Trophoblast cell (in vitro differentiated cells and primary cell): ENCODE measurements at regions not wholly inside any gene's neighbourhood (a gene's known extent, or its start where the extent isn't known, plus 50 kb on each side); places are given as distances from the start of the nearest gene placed in this dataset.
"Not testable (repeated sequence)": the region's sequence is repeated elsewhere in the genome, so short reads cannot be mapped to it uniquely, and the experiment has no call there.

Experiments
- DNase-seq, 2 donors: peaks; one replicate each; pipeline ENCODE4 v3.0.0-alpha.2; 2016
- H2AFZ ChIP-seq: 2 replicates; pipeline ENCODE4 v1.6.1; 2013; ENCODE audit warnings: low read length, moderate library complexity, mild to moderate bottlenecking; ENCODE audit not compliant: insufficient read depth, poor library complexity
- H2AK5ac ChIP-seq: 2 replicates; pipeline ENCODE4 v1.6.1; 2013; ENCODE audit warnings: mild to moderate bottlenecking, low read length
- H2BK120ac ChIP-seq: 2 replicates; pipeline ENCODE4 v1.6.1; 2013; ENCODE audit warnings: low read length, mild to moderate bottlenecking, moderate library complexity; ENCODE audit not compliant: insufficient read depth, poor library complexity
- H2BK12ac ChIP-seq: 2 replicates; pipeline ENCODE4 v1.6.1; 2013; ENCODE audit warnings: mild to moderate bottlenecking, low read length, moderate library complexity
- H2BK5ac ChIP-seq: 2 replicates; pipeline ENCODE4 v1.6.1; 2013; ENCODE audit warnings: low read length, low read depth, moderate library complexity, mild to moderate bottlenecking; ENCODE audit not compliant: poor library complexity
- H3K14ac ChIP-seq: 2 replicates; pipeline ENCODE4 v1.6.1; 2013; ENCODE audit warnings: mild to moderate bottlenecking, low read length
- H3K18ac ChIP-seq: 2 replicates; pipeline ENCODE4 v1.6.1; 2013; ENCODE audit warnings: mild to moderate bottlenecking, low read length
- H3K23ac ChIP-seq: 2 replicates; pipeline ENCODE4 v1.6.1; 2013; ENCODE audit warnings: low read length
- H3K27ac ChIP-seq: 2 replicates; pipeline ENCODE4 v1.5.1; 2013; ENCODE audit warnings: low read depth, mild to moderate bottlenecking, inconsistent platforms, low read length, moderate library complexity
- H3K27me3 ChIP-seq: 2 replicates; pipeline ENCODE4 v1.6.1; 2013; ENCODE audit warnings: inconsistent platforms, mild to moderate bottlenecking, low read length, moderate library complexity; ENCODE audit not compliant: insufficient read depth
- H3K36me3 ChIP-seq, 2 experiments: 1 replicate in 1 of 2; 2 replicates in 1 of 2; pipeline ENCODE4 v1.6.1; 2013; ENCODE audit warnings: low read length in 2 of 2, mild to moderate bottlenecking in 2 of 2, moderate library complexity in 1 of 2; ENCODE audit not compliant: insufficient read depth in 2 of 2, control insufficient read depth in 1 of 2
- H3K4ac ChIP-seq: 2 replicates; pipeline ENCODE4 v1.6.1; 2013; ENCODE audit warnings: low read depth, mild to moderate bottlenecking, low read length, moderate library complexity
- H3K4me1 ChIP-seq, 2 experiments: 1 replicate in 1 of 2; 2 replicates in 1 of 2; pipeline ENCODE4 v1.6.1; 2013; ENCODE audit warnings: low read length in 2 of 2, mild to moderate bottlenecking in 2 of 2, moderate library complexity in 1 of 2; ENCODE audit not compliant: insufficient read depth in 2 of 2, control insufficient read depth in 1 of 2
- H3K4me2 ChIP-seq: 2 replicates; pipeline ENCODE4 v1.6.1; 2013; ENCODE audit warnings: inconsistent platforms, mild to moderate bottlenecking, low read length, moderate library complexity
- H3K4me3 ChIP-seq: 2 replicates; pipeline ENCODE4 v1.5.1; 2013; ENCODE audit warnings: mild to moderate bottlenecking, low read depth, low read length, inconsistent platforms
- H3K79me1 ChIP-seq: one replicate; pipeline ENCODE4 v1.6.1; 2013; ENCODE audit warnings: low read length
- H3K79me2 ChIP-seq: 2 replicates; pipeline ENCODE4 v1.6.1; 2013; ENCODE audit warnings: low read length, mild to moderate bottlenecking; ENCODE audit not compliant: control insufficient read depth, insufficient read depth, poor library complexity
- H3K9ac ChIP-seq: 2 replicates; pipeline ENCODE4 v1.6.1; 2013; ENCODE audit warnings: mild to moderate bottlenecking, low read length
- H3K9me3 ChIP-seq: 2 replicates; pipeline ENCODE4 v1.6.1; 2013; ENCODE audit warnings: low read depth, mild to moderate bottlenecking, control low read depth, inconsistent platforms, low read length; ENCODE audit not compliant: insufficient read depth
- H4K12ac ChIP-seq: 2 replicates; pipeline ENCODE4 v1.6.1; 2013; ENCODE audit warnings: low read depth, mild to moderate bottlenecking, low read length, moderate library complexity
- H4K8ac ChIP-seq: 2 replicates; pipeline ENCODE4 v1.6.1; 2013; ENCODE audit warnings: low read depth, mild to moderate bottlenecking, low read length, moderate library complexity
- H4K91ac ChIP-seq: one replicate; pipeline ENCODE4 v1.6.1; 2013; ENCODE audit warnings: low read depth, mild to moderate bottlenecking, low read length, moderate library complexity
- WGBS: extraction: QIAGEN DNeasy Blood & Tissue Kit; methylation state at CpG from one replicate; pipeline ENCODE4 v1.1.7; 2013; ENCODE audit warnings: missing lambda C conversion rate; ENCODE audit not compliant: insufficient read length, insufficient coverage; ENCODE audit errors: extremely low coverage; 5-methylcytosine and 5-hydroxymethylcytosine counted together

GRCh38 chr4:72875138-72875537, 194.4 kb downstream of the COX18 start:
- no peaks in the 10 kb centered on the region for H3K27me3 ChIP-seq
- no peaks in the 10 kb centered on the region for H3K79me1 ChIP-seq
- H2BK120ac ChIP-seq: no peak overlapping the region
- no peak overlapping the region for H2BK12ac ChIP-seq
- H3K9ac ChIP-seq: no peak overlapping the region
- no peak for DNase-seq
- no peak overlapping the region for H3K14ac ChIP-seq
- no peaks in the 10 kb centered on the region for H3K9me3 ChIP-seq
- no peak overlapping the region for H2AFZ ChIP-seq
- no peak overlapping the region for H4K91ac ChIP-seq
- H2BK5ac ChIP-seq: no peak overlapping the region
- H3K4me1 ChIP-seq: no peaks in the 10 kb centered on the region
- H3K4me2 ChIP-seq: no peak overlapping the region
- no peaks in the 10 kb centered on the region for H3K79me2 ChIP-seq
- H4K12ac ChIP-seq: no peak overlapping the region
- no peak overlapping the region for H4K8ac ChIP-seq
- H2AK5ac ChIP-seq: no peak overlapping the region
- no peak overlapping the region for H3K27ac ChIP-seq
- no peak overlapping the region for H3K4ac ChIP-seq
- H3K4me3 ChIP-seq: no peak overlapping the region
- WGBS: no CpG with 5 or more reads among the region's 1 CpG
- no peak overlapping the region for H3K23ac ChIP-seq
- no peak overlapping the region for H3K18ac ChIP-seq
- H3K36me3 ChIP-seq: no peaks in the 10 kb centered on the region

- Histone ChIP-seq H2BK12ac (no peak overlapping the region), H3K79me1 (no peaks in the 10 kb centered on the region), H3K27ac (no peak overlapping the region), H3K27me3 (no peaks in the 10 kb centered on the region), H3K4me1 (no peaks in the 10 kb centered on the region), H3K23ac (no peak overlapping the region), H2AFZ (no peak overlapping the region), H4K12ac (no peak overlapping the region), H2BK120ac (no peak overlapping the region), H3K79me2 (no peaks in the 10 kb centered on the region), H3K9ac (no peak overlapping the region), H2BK5ac (no peak overlapping the region), H4K8ac (no peak overlapping the region), H3K4me2 (no peak overlapping the region), H4K91ac (no peak overlapping the region), H3K9me3 (peaks cover 6% of the 10 kb centered on the region), H3K4me3 (no peak overlapping the region), H3K14ac (no peak overlapping the region), H3K4ac (no peak overlapping the region), H3K36me3 (peaks cover 0 to 3% of the 10 kb centered on the region in 2 experiments), H3K18ac (no peak overlapping the region), H2AK5ac (no peak overlapping the region)
- no peak for DNase-seq
These were observed 204.6 kb downstream of the COX18 start for GRCh38 chr4:72864898-72865297.

- no CpG with 5 or more reads among the region's 1 CpG for WGBS
- H3K4me3 ChIP-seq, H4K91ac ChIP-seq, H3K36me3 ChIP-seq, H2BK12ac ChIP-seq, H3K23ac ChIP-seq, H2AK5ac ChIP-seq, H3K9me3 ChIP-seq, H3K79me2 ChIP-seq, H3K27ac ChIP-seq, H2BK120ac ChIP-seq, H4K8ac ChIP-seq, H3K14ac ChIP-seq, H3K9ac ChIP-seq, H3K27me3 ChIP-seq, H2AFZ ChIP-seq, H3K79me1 ChIP-seq, H3K4ac ChIP-seq, DNase-seq, H3K18ac ChIP-seq, H2BK5ac ChIP-seq, H3K4me2 ChIP-seq, H4K12ac ChIP-seq, H3K4me1 ChIP-seq: not testable (repeated sequence)
These were observed 205.2 kb downstream of the COX18 start for GRCh38 chr4:72864277-72864676.

DNA sequence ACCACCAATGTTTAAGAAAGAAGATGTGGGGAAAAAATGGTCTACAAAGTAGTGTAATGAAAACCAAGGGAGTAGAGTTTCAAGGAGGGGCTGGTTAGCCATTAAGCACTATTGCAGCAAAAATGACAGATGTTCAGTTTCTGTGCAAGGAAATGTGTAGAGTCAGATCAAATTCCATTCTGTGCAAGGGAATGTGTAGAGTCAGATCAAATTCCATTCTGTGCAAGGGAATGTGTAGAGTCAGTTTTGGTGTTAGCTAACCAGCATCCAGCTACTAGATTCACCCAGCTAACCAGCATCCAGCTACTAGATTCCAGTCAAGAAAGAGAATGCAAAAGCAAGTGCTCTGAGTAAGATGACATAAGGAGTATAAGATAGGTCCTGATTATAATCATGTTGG, 208.8 kb downstream of the COX18 start:
- Histone ChIP-seq H3K9ac (no peak overlapping the region), H3K79me2 (no peaks in the 10 kb centered on the region), H3K36me3 (no peaks in the 10 kb centered on the region), H4K12ac (no peak overlapping the region), H4K8ac (no peak overlapping the region), H2AFZ (no peak overlapping the region), H3K27ac (no peak overlapping the region), H3K4me2 (no peak overlapping the region), H2AK5ac (no peak overlapping the region), H2BK12ac (no peak overlapping the region), H3K4me1 (no peaks in the 10 kb centered on the region), H3K4ac (no peak overlapping the region), H3K23ac (no peak overlapping the region), H3K14ac (no peak overlapping the region), H3K79me1 (no peaks in the 10 kb centered on the region), H2BK120ac (no peak overlapping the region), H3K18ac (no peak overlapping the region), H2BK5ac (no peak overlapping the region), H3K4me3 (no peak overlapping the region), H3K9me3 (peaks cover 2% of the 10 kb centered on the region), H3K27me3 (no peaks in the 10 kb centered on the region), H4K91ac (no peak overlapping the region)
- peak in 1 of 2 donors; percentile 42 for DNase-seq

DNA sequence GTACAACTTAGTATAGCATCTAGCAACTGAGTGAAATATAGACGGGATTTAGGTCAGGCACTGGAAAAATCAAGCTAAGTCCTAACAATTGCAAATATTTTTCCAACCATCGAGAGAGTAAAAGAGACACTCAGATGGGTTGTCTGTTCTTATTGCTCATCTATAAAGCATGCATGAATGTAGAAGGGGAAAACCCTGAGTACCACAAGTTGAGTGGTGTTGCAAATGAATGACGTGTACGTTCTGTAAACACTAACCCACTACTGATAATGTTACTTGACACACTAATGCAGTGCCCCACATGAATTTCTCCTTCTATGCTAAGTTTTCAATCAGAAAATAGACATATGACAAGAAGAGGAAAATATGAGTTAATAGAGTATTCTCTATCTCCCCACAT, 211.2 kb downstream of the COX18 start:
- peak; percentile 32 to 59 for DNase-seq
- Histone ChIP-seq H3K4me2 (no peak overlapping the region), H3K27me3 (no peaks in the 10 kb centered on the region), H2BK12ac (no peak overlapping the region), H4K12ac (no peak overlapping the region), H2AFZ (no peak overlapping the region), H3K79me1 (no peaks in the 10 kb centered on the region), H2BK120ac (no peak overlapping the region), H3K79me2 (no peaks in the 10 kb centered on the region), H3K4me3 (no peak overlapping the region), H2AK5ac (no peak overlapping the region), H4K8ac (no peak overlapping the region), H3K18ac (no peak overlapping the region), H4K91ac (no peak overlapping the region), H3K23ac (no peak overlapping the region), H3K4ac (no peak overlapping the region), H3K27ac (no peak overlapping the region), H3K14ac (no peak overlapping the region), H3K4me1 (no peaks in the 10 kb centered on the region), H3K36me3 (no peaks in the 10 kb centered on the region), H3K9me3 (no peaks in the 10 kb centered on the region), H3K9ac (no peak overlapping the region), H2BK5ac (no peak overlapping the region)
- no CpG with 5 or more reads among the region's 4 CpGs for WGBS
